ENCODE measurements at regions not wholly inside any gene's neighbourhood (a gene's known extent, or its start where the extent isn't known, plus 50 kb on each side); places are given as distances from the start of the nearest gene placed in this dataset.

DNA sequence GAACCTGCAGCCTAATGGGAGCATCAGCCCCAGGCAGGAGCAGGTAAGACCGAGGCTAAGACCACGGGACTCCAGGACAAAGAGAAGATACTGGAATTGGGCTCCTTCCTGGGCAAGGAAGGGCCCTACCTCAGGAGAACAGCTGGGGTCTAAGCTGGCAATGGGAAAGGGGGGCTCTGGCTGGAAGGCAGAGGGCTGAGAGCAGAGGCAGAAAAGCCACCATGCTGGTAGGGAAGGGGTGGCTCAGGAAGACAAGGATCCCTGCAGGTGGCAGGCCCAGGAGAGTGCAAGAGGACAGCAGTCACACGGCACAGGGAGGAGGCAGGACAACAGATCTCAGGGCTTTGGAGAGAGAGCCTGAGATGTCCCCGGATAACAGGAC lies 203.5 kb downstream of the NDUFA10 start:
- TF ChIP-seq GATA2 (IDR thresholded peaks at IDR 0.05; ENCODE audit: low read depth, low read length) (no peak), GATA3 (IDR thresholded peaks at IDR 0.05; ENCODE audit: low read depth, low read length) (no peak)

Data from SH-SY5Y (cell line).